GM12878 (cell line): ENCODE measurements at regions not wholly inside any gene's neighbourhood (a gene's known extent, or its start where the extent isn't known, plus 50 kb on each side); places are given as distances from the start of the nearest gene placed in this dataset.

Experiments used
- ATAC-seq: fragments of 200-7000 bp; cut with Tn5 transposase; 3 replicates; pipeline ENCODE4 v1.9.1; 2020; ENCODE audit warnings: mild to moderate bottlenecking, moderate library complexity
- BruUV-seq: library from RNA; stranded (reverse); fragments of 400-500 nt; replicated peaks from 2 replicates; lab custom pipeline; 2021; lab: Mats Ljungman, UMichigan
- CTCF ChIA-PET: fragments of 300-600 bp; sonication (Branson Sonifier 250); formaldehyde crosslinking; extraction: SDS; loops from one replicate; lab custom pipeline; 2021; ENCODE audit warnings: inconsistent platforms; lab: Yijun Ruan, JAX
- POLR2A ChIA-PET: fragments of 350-600 bp; formaldehyde crosslinking; extraction: SDS; loops from one replicate; lab custom pipeline; 2021; ENCODE audit warnings: inconsistent platforms; lab: Charles Lee
- RAD21 ChIA-PET: fragments of 300-600 bp; sonication (Branson Sonifier 250); formaldehyde crosslinking; loops from one replicate; lab custom pipeline; 2023; ENCODE audit warnings: antibody characterized with exemption; ENCODE audit not compliant: unreplicated experiment; lab: Charles Lee
- SMC1A ChIA-PET: fragments of 300-600 bp; sonication (Branson Sonifier 250); formaldehyde crosslinking; loops from one replicate; lab custom pipeline; 2023; ENCODE audit not compliant: unreplicated experiment, uncharacterized antibody; lab: Charles Lee
- DNase-seq: peaks from one replicate; pipeline ENCODE4 v3.0.0-alpha.2; 2011; ENCODE audit warnings: low read depth, low spot score
- FAIRE-seq: peaks from 3 replicates; lab custom pipeline; 2011; peaks lifted over from hg19 to GRCh38; lab: Jason Lieb, UNC
- H2AFZ ChIP-seq: 2 replicates; pipeline ENCODE4 v1.6.0; 2011; ENCODE audit warnings: low read depth, low read length, control low read depth; ENCODE audit not compliant: control insufficient read depth
- H3K27ac ChIP-seq: 2 replicates; pipeline ENCODE4 v1.5.1; 2011; ENCODE audit warnings: control low read depth; ENCODE audit not compliant: control insufficient read depth, insufficient read depth
- H3K27me3 ChIP-seq, 2 experiments: replicated peaks in 1 of 2; 2 replicates each; pipeline versions ENCODE4 v1.6.0 to v1.6.1; 2011; ENCODE audit warnings: low read length in 1 of 2; ENCODE audit not compliant: control insufficient read depth in 2 of 2, insufficient read depth in 2 of 2
- H3K36me3 ChIP-seq, 2 experiments: 2 replicates each; pipeline ENCODE4 v1.5.1; 2011; ENCODE audit warnings: low read length in 1 of 2; ENCODE audit not compliant: control insufficient read depth in 2 of 2, insufficient read depth in 2 of 2
- H3K4me1 ChIP-seq: 2 replicates; pipeline ENCODE4 v1.6.1; 2011; ENCODE audit warnings: mild to moderate bottlenecking, low read length, moderate library complexity, mixed read lengths; ENCODE audit not compliant: control insufficient read depth, insufficient read depth
- H3K4me2 ChIP-seq: 2 replicates; pipeline ENCODE4 v1.6.0; 2011; ENCODE audit warnings: control low read depth; ENCODE audit not compliant: control insufficient read depth, insufficient read depth
- H3K4me3 ChIP-seq: fragments of 200-600 bp; sonication (generic); 2 replicates; pipeline ENCODE4 v1.5.1; 2016
- H3K79me2 ChIP-seq: 2 replicates; pipeline ENCODE4 v1.6.0; 2011; ENCODE audit warnings: low read length; ENCODE audit not compliant: control insufficient read depth, insufficient read depth
- H3K9ac ChIP-seq: 2 replicates; pipeline ENCODE4 v1.8.0; 2011; ENCODE audit warnings: low read length, control low read depth, mixed read lengths; ENCODE audit not compliant: control insufficient read depth, insufficient read depth
- H3K9me3 ChIP-seq: replicated peaks from 3 replicates; pipeline ENCODE4 v1.5.1; 2011; ENCODE audit warnings: mild to moderate bottlenecking, low read length; ENCODE audit not compliant: control insufficient read depth, insufficient read depth
- H4K20me1 ChIP-seq: 2 replicates; pipeline ENCODE4 v1.6.0; 2011; ENCODE audit not compliant: control insufficient read depth, insufficient read depth
- CHD4 ChIP-seq: fragments of 200-600 bp; sonication (generic); IDR thresholded peaks from 2 replicates; pipeline ENCODE4 v1.6.1; 2016; ENCODE audit warnings: mild to moderate bottlenecking
- FOS ChIP-seq: IDR thresholded peaks from 3 replicates; pipeline ENCODE4 v1.6.1; 2011; ENCODE audit warnings: borderline replicate concordance; ENCODE audit not compliant: insufficient read length; ENCODE audit errors: extremely low read depth
- NRF1 ChIP-seq: conservative IDR thresholded peaks from 2 replicates; pipeline ENCODE4 v1.6.1; 2011; ENCODE audit warnings: mild to moderate bottlenecking, low read depth, low read length, improper control_type of control experiment
- SMAD1 ChIP-seq: fragments of 450-650 bp; IDR thresholded peaks from 2 replicates; pipeline ENCODE4 v1.6.1; 2018; ENCODE audit warnings: mild to moderate bottlenecking, low read depth; ENCODE audit not compliant: partially characterized antibody
- SMAD5 ChIP-seq: IDR thresholded peaks from 2 replicates; pipeline ENCODE4 v1.6.1; 2016; ENCODE audit warnings: antibody characterized with exemption, low read depth
- STAT3 ChIP-seq: IDR thresholded peaks from 2 replicates; pipeline ENCODE4 v1.6.1; 2011; ENCODE audit warnings: low read depth, low read length, improper control_type of control experiment
- TCF12 ChIP-seq: IDR thresholded peaks from 2 replicates; pipeline ENCODE4 v1.6.1; 2011; ENCODE audit warnings: low read depth, mild to moderate bottlenecking, low read length
- WGBS: methylation state at CpG from one replicate; pipeline ENCODE4 v1.1.6; 2016; ENCODE audit warnings: low lambda C conversion rate; ENCODE audit not compliant: insufficient replicate concordance, insufficient coverage; ENCODE audit errors: missing lambda C conversion rate; 5-methylcytosine and 5-hydroxymethylcytosine counted together
- in situ Hi-C: fragments of 300-500 bp; cut with MboI; formaldehyde crosslinking; loops from 9 replicates; pipeline ENCODE4 v1.14.3; 2018; ENCODE audit warnings: mixed read lengths
- intact Hi-C: fragments of 100-400 bp; cut with micrococcal nuclease; formaldehyde crosslinking; loops from one replicate; pipeline ENCODE4 v1.14.2; 2022; ENCODE audit not compliant: unreplicated experiment
- TF ChIP-seq, protein P1 (sequence below): fragments of 150-350 bp; IDR thresholded peaks from 2 replicates; pipeline ENCODE4 v1.6.1; 2016; ENCODE audit warnings: low read depth, low read length

DNA sequence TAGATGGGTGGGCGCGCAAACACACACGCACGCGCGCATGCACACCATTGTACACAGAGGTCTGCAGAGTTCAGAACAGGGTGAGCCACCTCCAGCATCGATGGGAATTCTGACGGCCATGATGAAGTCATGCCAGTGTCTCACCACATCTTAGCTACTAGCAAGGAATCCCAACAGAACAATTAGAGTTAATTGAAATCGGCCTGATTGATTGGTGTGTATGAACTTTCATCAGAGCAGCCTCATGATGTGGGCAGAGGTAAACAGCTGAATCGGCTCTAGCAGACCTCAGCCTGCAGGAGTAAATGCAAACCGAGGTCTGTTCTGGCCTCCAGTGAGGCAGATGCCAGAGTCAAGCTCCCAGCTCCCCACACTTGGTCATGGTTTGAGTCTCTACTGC lies 200.6 kb downstream of the CBLN1 start:
- TF ChIP-seq NRF1 = no peak
- TF ChIP-seq SMAD5 = no peak
- TF ChIP-seq, protein P1, sequence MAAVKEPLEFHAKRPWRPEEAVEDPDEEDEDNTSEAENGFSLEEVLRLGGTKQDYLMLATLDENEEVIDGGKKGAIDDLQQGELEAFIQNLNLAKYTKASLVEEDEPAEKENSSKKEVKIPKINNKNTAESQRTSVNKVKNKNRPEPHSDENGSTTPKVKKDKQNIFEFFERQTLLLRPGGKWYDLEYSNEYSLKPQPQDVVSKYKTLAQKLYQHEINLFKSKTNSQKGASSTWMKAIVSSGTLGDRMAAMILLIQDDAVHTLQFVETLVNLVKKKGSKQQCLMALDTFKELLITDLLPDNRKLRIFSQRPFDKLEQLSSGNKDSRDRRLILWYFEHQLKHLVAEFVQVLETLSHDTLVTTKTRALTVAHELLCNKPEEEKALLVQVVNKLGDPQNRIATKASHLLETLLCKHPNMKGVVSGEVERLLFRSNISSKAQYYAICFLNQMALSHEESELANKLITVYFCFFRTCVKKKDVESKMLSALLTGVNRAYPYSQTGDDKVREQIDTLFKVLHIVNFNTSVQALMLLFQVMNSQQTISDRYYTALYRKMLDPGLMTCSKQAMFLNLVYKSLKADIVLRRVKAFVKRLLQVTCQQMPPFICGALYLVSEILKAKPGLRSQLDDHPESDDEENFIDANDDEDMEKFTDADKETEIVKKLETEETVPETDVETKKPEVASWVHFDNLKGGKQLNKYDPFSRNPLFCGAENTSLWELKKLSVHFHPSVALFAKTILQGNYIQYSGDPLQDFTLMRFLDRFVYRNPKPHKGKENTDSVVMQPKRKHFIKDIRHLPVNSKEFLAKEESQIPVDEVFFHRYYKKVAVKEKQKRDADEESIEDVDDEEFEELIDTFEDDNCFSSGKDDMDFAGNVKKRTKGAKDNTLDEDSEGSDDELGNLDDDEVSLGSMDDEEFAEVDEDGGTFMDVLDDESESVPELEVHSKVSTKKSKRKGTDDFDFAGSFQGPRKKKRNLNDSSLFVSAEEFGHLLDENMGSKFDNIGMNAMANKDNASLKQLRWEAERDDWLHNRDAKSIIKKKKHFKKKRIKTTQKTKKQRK = no peak
- no peak for TF ChIP-seq CHD4
- TF ChIP-seq STAT3 = no peak
- no peak for TF ChIP-seq TCF12
- TF ChIP-seq FOS = no peak
- TF ChIP-seq SMAD1 = no peak
- CTCF ChIA-PET = no interaction called here
- H4K20me1 ChIP-seq = no peaks in the 10 kb centered on the region

More for the DNA sequence above, 200.6 kb downstream of the CBLN1 start:
- no peaks in the 10 kb centered on the region for H3K4me1 ChIP-seq
- no peak overlapping the region for H3K4me2 ChIP-seq
- BruUV-seq = no TSS peak
- H3K27ac ChIP-seq = no peak overlapping the region
- 58% methylated on average over 11 of the region's 11 CpGs for WGBS
- in situ Hi-C loops (no loop called here), intact Hi-C loops (no loop called here)
- H3K36me3 ChIP-seq = no peaks in the 10 kb centered on the region
- H2AFZ ChIP-seq = no peak overlapping the region
- no peak for FAIRE-seq
- RAD21 ChIA-PET = no interaction called here
- no peak overlapping the region for H3K4me3 ChIP-seq
- ATAC-seq = no peak
- SMC1A ChIA-PET = no interaction called here
- no peaks in the 10 kb centered on the region; the same call in 2 of the 3 replicates for H3K9me3 ChIP-seq
- H3K9ac ChIP-seq = no peak overlapping the region
- DNase-seq = no peak
- no peaks in the 10 kb centered on the region for H3K79me2 ChIP-seq
- POLR2A ChIA-PET = no interaction called here
- no peaks in the 10 kb centered on the region for H3K27me3 ChIP-seq
